Esophagus muscularis mucosa (tissue), 4 donors: ENCODE measurements at regions not wholly inside any gene's neighbourhood (a gene's known extent, or its start where the extent isn't known, plus 50 kb on each side); places are given as distances from the start of the nearest gene placed in this dataset.

Experiments used
- DNase-seq: peaks from one replicate; pipeline ENCODE4 v3.0.0-alpha.2; 2017; ENCODE audit errors: extremely low spot score
- H3K27ac ChIP-seq, 4 donors: fragments of 200-600 bp; sonication (generic); replicated peaks in 1 of 4; 1 replicate in 3 of 4; 2 replicates in 1 of 4; pipeline ENCODE4 v1.5.1; 2016 to 2019; ENCODE audit warnings: mild to moderate bottlenecking in 1 of 4
- H3K27me3 ChIP-seq, 4 donors: fragments of 200-600 bp; sonication (generic); one replicate each; pipeline versions ENCODE4 v1.5.1 to v1.6.0; 2016 to 2019
- H3K36me3 ChIP-seq, 4 donors: fragments of 200-600 bp; sonication (generic); one replicate each; pipeline ENCODE4 v1.5.1; 2016 to 2019
- H3K4me1 ChIP-seq, 4 donors: fragments of 200-600 bp; sonication (generic); one replicate each; pipeline ENCODE4 v1.5.1; 2016 to 2019
- H3K4me3 ChIP-seq, 4 donors: fragments of 200-600 bp; sonication (generic); 1 replicate in 2 of 4; 2 replicates in 2 of 4; pipeline ENCODE4 v1.5.1; 2016 to 2019; ENCODE audit warnings: mild to moderate bottlenecking in 4 of 4, moderate library complexity in 1 of 4
- H3K9me3 ChIP-seq, 4 donors: fragments of 200-600 bp; sonication (generic); 1 replicate in 3 of 4; 2 replicates in 1 of 4; pipeline ENCODE4 v1.5.1; 2016 to 2019
- EP300 ChIP-seq: sonication (generic); formaldehyde crosslinking; IDR thresholded peaks from one replicate; pipeline ENCODE4 v1.6.1; 2017; ENCODE audit warnings: antibody characterized with exemption
- POLR2A ChIP-seq: fragments of 450-650 bp; IDR thresholded peaks from one replicate; pipeline ENCODE4 v1.6.1; 2017; ENCODE audit warnings: antibody characterized with exemption, moderate library complexity, mild to moderate bottlenecking, low read depth
- POLR2AphosphoS5 ChIP-seq, 2 donors: sonication (generic); formaldehyde crosslinking; IDR thresholded peaks; one replicate each; pipeline ENCODE4 v1.6.1; 2017; ENCODE audit warnings: antibody characterized with exemption in 2 of 2
- WGBS: methylation state at CpG from one replicate; pipeline ENCODE4 v1.1.5; 2018; 5-methylcytosine and 5-hydroxymethylcytosine counted together
- intact Hi-C: fragments of 100-400 bp; cut with DNase I; formaldehyde crosslinking; loops from one replicate; pipeline ENCODE4 v1.15.1; 2023
- TF ChIP-seq, protein P1 (sequence below), 3 experiments: fragments of 200-600 bp in 2 of 3; fragments of 450-650 bp in 1 of 3; sonication (generic) in 2 of 3; IDR thresholded peaks; one replicate each; pipeline ENCODE4 v1.5.1; 2017 to 2019; ENCODE audit warnings: antibody characterized with exemption in 3 of 3, mild to moderate bottlenecking in 2 of 3, moderate library complexity in 1 of 3

DNA sequence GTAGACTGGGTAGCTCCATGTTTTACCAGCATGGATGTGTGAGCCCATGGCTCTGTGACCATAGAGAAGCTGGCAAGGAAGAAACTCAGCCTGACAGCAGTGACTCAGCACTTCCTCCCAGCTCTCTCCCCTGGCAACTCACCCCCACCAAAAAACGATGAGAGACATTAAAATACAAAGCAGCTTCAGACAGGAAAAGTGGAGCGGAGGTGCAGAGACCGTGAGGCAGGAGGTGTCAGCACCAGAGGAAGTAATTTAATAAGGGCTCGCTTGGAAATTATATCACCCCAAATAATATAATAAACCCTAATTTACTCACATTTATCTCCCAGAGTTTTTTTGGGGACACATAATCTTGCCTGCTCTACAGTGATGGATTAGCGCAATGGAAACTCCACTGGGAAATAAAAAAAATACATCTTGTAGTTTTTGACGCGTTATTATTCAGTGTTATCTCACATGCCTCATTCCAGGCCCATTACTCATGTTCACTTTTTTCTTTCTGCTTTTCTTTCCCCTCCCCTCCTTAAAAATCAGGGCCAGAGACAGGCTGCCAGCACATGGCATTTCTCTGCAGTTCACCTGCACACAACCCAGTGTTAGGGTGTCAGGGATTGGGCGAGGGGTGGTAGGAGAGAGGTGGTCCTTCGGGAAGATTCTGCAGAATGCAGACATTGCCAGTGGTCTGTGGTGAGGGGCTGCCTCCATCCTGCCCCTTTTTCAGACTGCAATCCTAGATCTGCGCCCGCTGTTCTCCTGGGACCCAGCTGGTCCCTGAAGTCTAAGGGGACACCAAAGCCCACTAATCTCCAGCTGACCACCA is 170.8 kb downstream of the BUD13 start:
- no peaks in the 10 kb centered on the region for H3K36me3 ChIP-seq
- no peaks in the 10 kb centered on the region for H3K9me3 ChIP-seq
- H3K4me3 ChIP-seq, result no peak overlapping the region
- 66% methylated on average over 11 of the region's 11 CpGs for WGBS
- no peaks in the 10 kb centered on the region for H3K4me1 ChIP-seq
- TF ChIP-seq EP300 (no peak), POLR2A (no peak), POLR2AphosphoS5 (IDR thresholded peaks at IDR 0.05) (no peak)
- TF ChIP-seq, protein P1, sequence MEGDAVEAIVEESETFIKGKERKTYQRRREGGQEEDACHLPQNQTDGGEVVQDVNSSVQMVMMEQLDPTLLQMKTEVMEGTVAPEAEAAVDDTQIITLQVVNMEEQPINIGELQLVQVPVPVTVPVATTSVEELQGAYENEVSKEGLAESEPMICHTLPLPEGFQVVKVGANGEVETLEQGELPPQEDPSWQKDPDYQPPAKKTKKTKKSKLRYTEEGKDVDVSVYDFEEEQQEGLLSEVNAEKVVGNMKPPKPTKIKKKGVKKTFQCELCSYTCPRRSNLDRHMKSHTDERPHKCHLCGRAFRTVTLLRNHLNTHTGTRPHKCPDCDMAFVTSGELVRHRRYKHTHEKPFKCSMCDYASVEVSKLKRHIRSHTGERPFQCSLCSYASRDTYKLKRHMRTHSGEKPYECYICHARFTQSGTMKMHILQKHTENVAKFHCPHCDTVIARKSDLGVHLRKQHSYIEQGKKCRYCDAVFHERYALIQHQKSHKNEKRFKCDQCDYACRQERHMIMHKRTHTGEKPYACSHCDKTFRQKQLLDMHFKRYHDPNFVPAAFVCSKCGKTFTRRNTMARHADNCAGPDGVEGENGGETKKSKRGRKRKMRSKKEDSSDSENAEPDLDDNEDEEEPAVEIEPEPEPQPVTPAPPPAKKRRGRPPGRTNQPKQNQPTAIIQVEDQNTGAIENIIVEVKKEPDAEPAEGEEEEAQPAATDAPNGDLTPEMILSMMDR (IDR thresholded peaks at IDR 0.05), result no peak
- intact Hi-C loops, result no loop called here
- H3K27me3 ChIP-seq, result peaks cover 0 to 27% (median 0%) of the 10 kb centered on the region in 4 donors
- no peak for DNase-seq
- no peak overlapping the region for H3K27ac ChIP-seq

DNA sequence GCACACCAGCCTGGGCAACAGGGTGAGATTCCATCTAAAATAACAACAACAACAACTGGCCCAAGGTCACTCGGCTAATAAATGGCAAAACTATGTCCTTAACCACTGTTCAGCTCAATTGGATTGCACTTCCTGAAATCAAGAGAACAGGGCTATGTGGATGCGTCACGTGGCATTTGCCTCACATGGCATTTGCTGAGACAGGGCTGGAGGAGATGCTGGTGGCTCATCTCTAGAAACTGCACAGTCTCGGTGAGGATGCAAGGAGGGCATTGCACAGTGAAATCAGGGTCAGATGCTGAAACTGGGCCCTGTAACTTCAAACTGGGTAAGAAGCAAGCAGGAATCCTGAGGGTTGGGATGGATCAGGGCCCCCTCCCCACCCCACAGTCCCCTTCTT is 171.9 kb downstream of the BUD13 start:
- Histone ChIP-seq H3K27me3 (peaks cover 0 to 18% (median 0%) of the 10 kb centered on the region in 4 donors), H3K27ac (no peak overlapping the region), H3K36me3 (no peaks in the 10 kb centered on the region), H3K4me1 (no peaks in the 10 kb centered on the region), H3K4me3 (no peak overlapping the region), H3K9me3 (no peaks in the 10 kb centered on the region)
- intact Hi-C loops, result no loop called here
- WGBS, result 69% methylated on average over 4 of the region's 4 CpGs
- DNase-seq, result no peak
- TF ChIP-seq, protein P1 (IDR thresholded peaks at IDR 0.05), result no peak
- TF ChIP-seq POLR2AphosphoS5 (IDR thresholded peaks at IDR 0.05), result no peak
- no peak for TF ChIP-seq EP300
- TF ChIP-seq POLR2A, result no peak

DNA sequence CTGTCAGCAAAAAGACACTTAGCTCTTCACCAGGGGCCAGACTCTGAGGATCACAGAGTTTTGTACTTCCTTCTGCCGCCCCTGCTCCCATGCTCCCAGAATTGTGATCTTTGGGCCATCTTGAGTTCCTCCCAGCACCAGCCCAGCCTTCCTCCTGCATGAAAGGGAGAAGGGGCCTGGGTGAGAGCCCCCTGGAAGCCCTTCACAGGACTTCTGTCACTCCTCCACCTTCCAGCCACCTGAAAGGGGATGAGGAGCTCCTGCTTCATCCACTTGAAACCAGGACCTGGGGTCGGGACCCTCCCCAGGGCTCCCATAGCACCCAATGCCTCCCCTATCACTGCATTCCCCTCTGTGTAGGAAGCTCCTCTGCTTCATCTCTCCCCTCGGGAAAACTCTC is 174.2 kb downstream of the BUD13 start:
- H3K4me3 ChIP-seq, result no peak overlapping the region
- no peaks in the 10 kb centered on the region for H3K9me3 ChIP-seq
- DNase-seq, result no peak
- TF ChIP-seq, protein P1 (IDR thresholded peaks at IDR 0.05), result no peak
- no peak for TF ChIP-seq POLR2A
- TF ChIP-seq POLR2AphosphoS5 (IDR thresholded peaks at IDR 0.05), result no peak
- no peak for TF ChIP-seq EP300
- WGBS, result 67% methylated on average over 3 of the region's 3 CpGs
- no peaks in the 10 kb centered on the region for H3K36me3 ChIP-seq
- no peak overlapping the region for H3K27ac ChIP-seq
- H3K27me3 ChIP-seq, result peaks cover 0 to 11% (median 0%) of the 10 kb centered on the region in 4 donors
- intact Hi-C loops, result no loop called here
- no peaks in the 10 kb centered on the region for H3K4me1 ChIP-seq

- Histone ChIP-seq H3K27me3 (peaks cover 0 to 13% (median 0%) of the 10 kb centered on the region in 4 donors), H3K27ac (no peak overlapping the region), H3K9me3 (no peaks in the 10 kb centered on the region), H3K4me3 (no peak overlapping the region), H3K36me3 (no peaks in the 10 kb centered on the region), H3K4me1 (no peaks in the 10 kb centered on the region)
- TF ChIP-seq EP300 (no peak), POLR2A (no peak), POLR2AphosphoS5 (IDR thresholded peaks at IDR 0.05) (no peak)
- TF ChIP-seq, protein P1 (IDR thresholded peaks at IDR 0.05), result no peak
- DNase-seq, result no peak
- intact Hi-C loops, result no loop called here
- WGBS, result 75% methylated on average over 6 of the region's 6 CpGs
These were observed 174.8 kb downstream of the BUD13 start for GRCh38 chr11:116598036-116598435.
